ENCODE measurements at regions not wholly inside any gene's neighbourhood (a gene's known extent, or its start where the extent isn't known, plus 50 kb on each side); places are given as distances from the start of the nearest gene placed in this dataset.

DNA sequence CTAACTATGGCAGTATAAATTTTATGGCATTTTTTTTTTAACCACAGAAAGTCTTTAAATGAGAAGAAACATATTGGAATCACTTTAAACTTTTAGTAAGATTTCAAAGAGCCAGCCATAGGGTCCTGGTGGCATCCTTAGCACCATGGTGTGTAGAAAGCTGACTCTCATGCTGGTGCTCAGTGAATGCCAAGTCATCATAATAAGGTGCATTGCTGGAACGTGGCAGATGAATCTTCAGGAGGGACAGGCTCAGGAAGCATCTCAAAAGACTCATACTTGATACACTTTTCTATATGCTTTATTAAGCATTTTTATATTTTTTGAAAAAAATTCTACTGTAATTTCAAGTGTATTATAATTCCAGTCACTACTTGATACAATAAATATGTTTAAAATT, 274.2 kb downstream of the ZIC4 start:
- TF ChIP-seq, protein P1, sequence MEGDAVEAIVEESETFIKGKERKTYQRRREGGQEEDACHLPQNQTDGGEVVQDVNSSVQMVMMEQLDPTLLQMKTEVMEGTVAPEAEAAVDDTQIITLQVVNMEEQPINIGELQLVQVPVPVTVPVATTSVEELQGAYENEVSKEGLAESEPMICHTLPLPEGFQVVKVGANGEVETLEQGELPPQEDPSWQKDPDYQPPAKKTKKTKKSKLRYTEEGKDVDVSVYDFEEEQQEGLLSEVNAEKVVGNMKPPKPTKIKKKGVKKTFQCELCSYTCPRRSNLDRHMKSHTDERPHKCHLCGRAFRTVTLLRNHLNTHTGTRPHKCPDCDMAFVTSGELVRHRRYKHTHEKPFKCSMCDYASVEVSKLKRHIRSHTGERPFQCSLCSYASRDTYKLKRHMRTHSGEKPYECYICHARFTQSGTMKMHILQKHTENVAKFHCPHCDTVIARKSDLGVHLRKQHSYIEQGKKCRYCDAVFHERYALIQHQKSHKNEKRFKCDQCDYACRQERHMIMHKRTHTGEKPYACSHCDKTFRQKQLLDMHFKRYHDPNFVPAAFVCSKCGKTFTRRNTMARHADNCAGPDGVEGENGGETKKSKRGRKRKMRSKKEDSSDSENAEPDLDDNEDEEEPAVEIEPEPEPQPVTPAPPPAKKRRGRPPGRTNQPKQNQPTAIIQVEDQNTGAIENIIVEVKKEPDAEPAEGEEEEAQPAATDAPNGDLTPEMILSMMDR (IDR thresholded peaks at IDR 0.05): no peak
- no peak for TF ChIP-seq POLR2A (IDR thresholded peaks at IDR 0.05)

Data from Peyer's patch (tissue), 4 donors.